Smooth muscle cell (in vitro differentiated cells): ENCODE measurements at regions not wholly inside any gene's neighbourhood (a gene's known extent, or its start where the extent isn't known, plus 50 kb on each side); places are given as distances from the start of the nearest gene placed in this dataset.
"Not testable (repeated sequence)": the region's sequence is repeated elsewhere in the genome, so short reads cannot be mapped to it uniquely, and the experiment has no call there.

ENCODE experiments used
- DNase-seq: peaks from one replicate; lab custom pipeline; 2025; ENCODE audit not compliant: unreplicated experiment; lab: John Stamatoyannopoulos, UW
- H2AFZ ChIP-seq: fragments of 200-600 bp; sonication (generic); 2 replicates; pipeline ENCODE4 v1.6.0; 2016; ENCODE audit warnings: antibody characterized with exemption, low read depth, mild to moderate bottlenecking
- H3F3A ChIP-seq: fragments of 200-600 bp; sonication (generic); 2 replicates; pipeline ENCODE4 v1.6.0; 2017; ENCODE audit warnings: antibody characterized with exemption, low read depth
- H3K27ac ChIP-seq: fragments of 200-600 bp; sonication (generic); 2 replicates; pipeline ENCODE4 v1.5.1; 2016; ENCODE audit warnings: low read depth, mild to moderate bottlenecking
- H3K27me3 ChIP-seq: fragments of 200-600 bp; sonication (generic); 2 replicates; pipeline ENCODE4 v1.6.1; 2016; ENCODE audit warnings: low read depth, mild to moderate bottlenecking
- H3K36me3 ChIP-seq: fragments of 200-600 bp; sonication (generic); 2 replicates; pipeline ENCODE4 v1.5.1; 2016; ENCODE audit warnings: low read depth
- H3K4me1 ChIP-seq: fragments of 200-600 bp; sonication (generic); 2 replicates; pipeline ENCODE4 v1.5.1; 2016; ENCODE audit warnings: low read depth
- H3K4me2 ChIP-seq: fragments of 200-600 bp; sonication (generic); 2 replicates; pipeline ENCODE4 v1.6.0; 2016; ENCODE audit warnings: mild to moderate bottlenecking
- H3K4me3 ChIP-seq: fragments of 200-600 bp; sonication (generic); 2 replicates; pipeline ENCODE4 v1.5.1; 2016; ENCODE audit warnings: mild to moderate bottlenecking
- H3K79me2 ChIP-seq: fragments of 200-600 bp; sonication (generic); 2 replicates; pipeline ENCODE4 v1.6.0; 2016; ENCODE audit warnings: low read depth, mild to moderate bottlenecking
- H3K9ac ChIP-seq: fragments of 200-600 bp; sonication (generic); 2 replicates; pipeline ENCODE4 v1.6.0; 2016; ENCODE audit warnings: low read depth
- H3K9me3 ChIP-seq: fragments of 200-600 bp; sonication (generic); replicated peaks from 2 replicates; pipeline ENCODE4 v1.5.1; 2016; ENCODE audit warnings: low read depth
- H4K20me1 ChIP-seq: fragments of 200-600 bp; sonication (generic); 2 replicates; pipeline ENCODE4 v1.6.0; 2016; ENCODE audit warnings: low read depth
- CTCF ChIP-seq: fragments of 200-600 bp; sonication (generic); IDR thresholded peaks from 2 replicates; pipeline ENCODE4 v1.5.1; 2017; ENCODE audit warnings: borderline replicate concordance, mild to moderate bottlenecking, antibody characterized with exemption; ENCODE audit not compliant: insufficient read depth, poor library complexity, severe bottlenecking
- WGBS: methylation state at CpG from one replicate; pipeline ENCODE4 v1.1.7; 2016; ENCODE audit warnings: low lambda C conversion rate; 5-methylcytosine and 5-hydroxymethylcytosine counted together

- H3K27ac ChIP-seq, H3K79me2 ChIP-seq, H3F3A ChIP-seq, DNase-seq, H3K9ac ChIP-seq, H3K9me3 ChIP-seq, H2AFZ ChIP-seq, H3K36me3 ChIP-seq, H3K4me3 ChIP-seq, H3K4me2 ChIP-seq, H4K20me1 ChIP-seq, H3K27me3 ChIP-seq, H3K4me1 ChIP-seq: not testable (repeated sequence)
Measured at GRCh38 chr1:61543498-61543897, 181.4 kb downstream of the TM2D1 start.

- H3K9me3 ChIP-seq: peaks cover 3% of the 10 kb centered on the region
- H3K36me3 ChIP-seq: no peaks in the 10 kb centered on the region
- H2AFZ ChIP-seq: no peak overlapping the region
- no peak overlapping the region for H3K4me2 ChIP-seq
- no peak for DNase-seq
- no peaks in the 10 kb centered on the region for H3K27me3 ChIP-seq
- no peak overlapping the region for H3K4me3 ChIP-seq
- no peak overlapping the region for H3K27ac ChIP-seq
- H4K20me1 ChIP-seq: no peaks in the 10 kb centered on the region
- H3K4me1 ChIP-seq: no peaks in the 10 kb centered on the region
- no peak overlapping the region for H3K9ac ChIP-seq
- no peaks in the 10 kb centered on the region for H3F3A ChIP-seq
- TF ChIP-seq CTCF: no peak
- 87% methylated on average over 12 of the region's 12 CpGs for WGBS
- no peaks in the 10 kb centered on the region for H3K79me2 ChIP-seq
Measured at GRCh38 chr1:61539720-61540462, 185.1 kb downstream of the TM2D1 start.

GRCh38 chr1:61538228-61538627, 186.7 kb downstream of the TM2D1 start:
- H3K27ac ChIP-seq: no peak overlapping the region
- no peak for TF ChIP-seq CTCF
- no peak overlapping the region for H3K4me3 ChIP-seq
- H3F3A ChIP-seq: no peaks in the 10 kb centered on the region
- no peak for DNase-seq
- H2AFZ ChIP-seq: no peak overlapping the region
- peaks cover 3% of the 10 kb centered on the region for H3K9me3 ChIP-seq
- H3K79me2 ChIP-seq: no peaks in the 10 kb centered on the region
- H3K4me1 ChIP-seq: no peaks in the 10 kb centered on the region
- no peaks in the 10 kb centered on the region for H3K27me3 ChIP-seq
- H3K36me3 ChIP-seq: no peaks in the 10 kb centered on the region
- WGBS: 94% methylated on average over 4 of the region's 4 CpGs
- no peak overlapping the region for H3K9ac ChIP-seq
- no peaks in the 10 kb centered on the region for H4K20me1 ChIP-seq
- H3K4me2 ChIP-seq: no peak overlapping the region

GRCh38 chr1:61536174-61537108, 188.5 kb downstream of the TM2D1 start:
- no peak overlapping the region for H3K9ac ChIP-seq
- TF ChIP-seq CTCF: no peak
- no peaks in the 10 kb centered on the region for H3K36me3 ChIP-seq
- no peak overlapping the region for H2AFZ ChIP-seq
- H3K27me3 ChIP-seq: no peaks in the 10 kb centered on the region
- WGBS: 90% methylated on average over 3 of the region's 3 CpGs
- H3K4me2 ChIP-seq: no peak overlapping the region
- no peaks in the 10 kb centered on the region for H3K79me2 ChIP-seq
- no peaks in the 10 kb centered on the region for H4K20me1 ChIP-seq
- DNase-seq: no peak
- H3K4me3 ChIP-seq: no peak overlapping the region
- H3K4me1 ChIP-seq: no peaks in the 10 kb centered on the region
- no peaks in the 10 kb centered on the region for H3K9me3 ChIP-seq
- no peak overlapping the region for H3K27ac ChIP-seq
- H3F3A ChIP-seq: no peaks in the 10 kb centered on the region
